Epithelial cell of esophagus (primary cell): ENCODE measurements at regions not wholly inside any gene's neighbourhood (a gene's known extent, or its start where the extent isn't known, plus 50 kb on each side); places are given as distances from the start of the nearest gene placed in this dataset.
A peak's percentile ranks its signal among the peaks of the same experiment; 100 is the strongest.

Source experiments
- DNase-seq: peaks from one replicate; pipeline ENCODE4 v3.0.0; 2010; ENCODE audit warnings: low read depth
- H3K4me3 ChIP-seq: 2 replicates; pipeline ENCODE4 v1.5.1; 2011; ENCODE audit warnings: mild to moderate bottlenecking, low read length, control low read depth
- TF ChIP-seq, protein P1 (sequence below): IDR thresholded peaks from 2 replicates; pipeline ENCODE4 v1.5.1; 2011; ENCODE audit warnings: low read depth, mild to moderate bottlenecking, low read length, control low read depth, inconsistent platforms; ENCODE audit not compliant: insufficient read depth; ENCODE audit errors: missing control alignments

- H3K4me3 ChIP-seq, result no peak overlapping the region
- TF ChIP-seq, protein P1, sequence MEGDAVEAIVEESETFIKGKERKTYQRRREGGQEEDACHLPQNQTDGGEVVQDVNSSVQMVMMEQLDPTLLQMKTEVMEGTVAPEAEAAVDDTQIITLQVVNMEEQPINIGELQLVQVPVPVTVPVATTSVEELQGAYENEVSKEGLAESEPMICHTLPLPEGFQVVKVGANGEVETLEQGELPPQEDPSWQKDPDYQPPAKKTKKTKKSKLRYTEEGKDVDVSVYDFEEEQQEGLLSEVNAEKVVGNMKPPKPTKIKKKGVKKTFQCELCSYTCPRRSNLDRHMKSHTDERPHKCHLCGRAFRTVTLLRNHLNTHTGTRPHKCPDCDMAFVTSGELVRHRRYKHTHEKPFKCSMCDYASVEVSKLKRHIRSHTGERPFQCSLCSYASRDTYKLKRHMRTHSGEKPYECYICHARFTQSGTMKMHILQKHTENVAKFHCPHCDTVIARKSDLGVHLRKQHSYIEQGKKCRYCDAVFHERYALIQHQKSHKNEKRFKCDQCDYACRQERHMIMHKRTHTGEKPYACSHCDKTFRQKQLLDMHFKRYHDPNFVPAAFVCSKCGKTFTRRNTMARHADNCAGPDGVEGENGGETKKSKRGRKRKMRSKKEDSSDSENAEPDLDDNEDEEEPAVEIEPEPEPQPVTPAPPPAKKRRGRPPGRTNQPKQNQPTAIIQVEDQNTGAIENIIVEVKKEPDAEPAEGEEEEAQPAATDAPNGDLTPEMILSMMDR, result no peak
- DNase-seq, result no peak
Measured at GRCh38 chr1:99361406-99361805, 97.1 kb downstream of the PLPPR4 start.

- no peak for DNase-seq
- TF ChIP-seq, protein P1, result no peak
- no peak overlapping the region for H3K4me3 ChIP-seq
Measured at GRCh38 chr1:99363531-99363930, 99.2 kb downstream of the PLPPR4 start.

DNA sequence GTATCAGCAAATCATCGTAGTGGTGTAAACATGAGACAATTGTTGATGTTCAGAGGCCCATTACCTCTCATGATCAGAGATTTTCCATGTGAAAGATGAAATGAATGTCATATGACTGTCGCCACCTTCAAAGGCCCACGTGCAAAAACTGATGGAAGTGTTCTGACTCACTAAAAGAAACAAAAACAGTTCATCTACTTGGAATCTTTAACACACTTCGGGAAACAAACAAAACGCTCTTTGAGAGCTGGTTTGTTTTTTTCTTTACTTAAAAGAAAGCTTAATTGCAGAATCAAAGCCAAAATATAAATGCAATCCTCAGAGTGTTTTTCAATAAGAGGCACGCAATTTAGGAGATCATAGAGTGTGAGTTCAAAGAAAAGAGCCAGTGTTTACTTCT, 100.8 kb downstream of the PLPPR4 start:
- DNase-seq, result peak; percentile 5
- no peak overlapping the region for H3K4me3 ChIP-seq
- TF ChIP-seq, protein P1, result no peak

GRCh38 chr1:99365545-99365944, 101.3 kb downstream of the PLPPR4 start:
- no peak for DNase-seq
- no peak overlapping the region for H3K4me3 ChIP-seq

GRCh38 chr1:99369154-99369553, 104.9 kb downstream of the PLPPR4 start:
- no peak overlapping the region for H3K4me3 ChIP-seq
- TF ChIP-seq, protein P1, result no peak

More at GRCh38 chr1:99365545-99365944, 101.3 kb downstream of the PLPPR4 start:
- TF ChIP-seq, protein P1, result no peak

GRCh38 chr1:99370476-99370875, 106.2 kb downstream of the PLPPR4 start:
- TF ChIP-seq, protein P1, result no peak
- no peak for DNase-seq
- H3K4me3 ChIP-seq, result no peak overlapping the region

More at GRCh38 chr1:99369154-99369553, 104.9 kb downstream of the PLPPR4 start:
- DNase-seq, result no peak

DNA sequence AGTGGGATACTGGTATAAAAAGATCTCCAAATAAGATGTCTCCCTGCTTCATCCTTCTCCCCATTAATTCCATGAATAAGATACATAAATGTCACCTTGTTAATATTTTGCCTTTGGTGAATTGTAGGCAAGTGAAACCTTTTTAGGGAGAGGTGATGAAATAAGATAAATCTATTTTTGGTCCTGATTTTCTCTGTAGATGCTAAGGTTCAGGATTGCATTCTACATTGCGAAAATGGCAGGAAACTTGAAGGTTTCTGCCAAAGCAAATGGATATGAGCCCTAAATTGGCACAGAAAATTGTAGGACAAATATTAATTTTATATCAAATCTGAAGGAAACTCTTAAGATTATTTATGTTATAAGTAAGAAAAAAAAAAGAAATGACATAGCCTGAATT, 107.1 kb downstream of the PLPPR4 start:
- no peak overlapping the region for H3K4me3 ChIP-seq
- DNase-seq, result no peak
- TF ChIP-seq, protein P1, result no peak
